GM19035 (cell line): ENCODE measurements at regions not wholly inside any gene's neighbourhood (a gene's known extent, or its start where the extent isn't known, plus 50 kb on each side); places are given as distances from the start of the nearest gene placed in this dataset.
"Not testable (repeated sequence)": the region's sequence is repeated elsewhere in the genome, so short reads cannot be mapped to it uniquely, and the experiment has no call there.

Experiments
- ATAC-seq: cut with Tn5 transposase; IDR thresholded peaks from one replicate; pipeline ENCODE4 v1.9.1; 2021; ENCODE audit not compliant: unreplicated experiment

DNA sequence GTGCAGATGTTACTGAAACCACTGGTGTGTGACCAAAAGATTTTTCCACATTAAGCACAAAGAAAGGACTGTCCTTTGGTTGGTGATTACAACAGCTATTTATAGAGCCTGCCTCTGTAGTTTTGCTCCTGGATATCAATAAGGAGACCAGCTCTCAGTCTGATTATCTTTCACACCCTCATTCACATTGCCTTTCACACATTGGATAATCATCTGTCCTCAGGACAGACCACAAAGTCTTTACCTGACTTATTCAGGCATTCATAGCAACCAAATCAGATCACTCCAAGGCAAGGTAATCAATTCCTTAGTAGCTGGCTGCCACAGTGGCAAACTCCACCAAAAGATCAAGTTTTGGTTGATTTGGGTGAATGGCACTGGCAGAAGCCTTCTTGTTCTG, 59.6 kb upstream of the CPSF6 start:
- no peak for ATAC-seq

DNA sequence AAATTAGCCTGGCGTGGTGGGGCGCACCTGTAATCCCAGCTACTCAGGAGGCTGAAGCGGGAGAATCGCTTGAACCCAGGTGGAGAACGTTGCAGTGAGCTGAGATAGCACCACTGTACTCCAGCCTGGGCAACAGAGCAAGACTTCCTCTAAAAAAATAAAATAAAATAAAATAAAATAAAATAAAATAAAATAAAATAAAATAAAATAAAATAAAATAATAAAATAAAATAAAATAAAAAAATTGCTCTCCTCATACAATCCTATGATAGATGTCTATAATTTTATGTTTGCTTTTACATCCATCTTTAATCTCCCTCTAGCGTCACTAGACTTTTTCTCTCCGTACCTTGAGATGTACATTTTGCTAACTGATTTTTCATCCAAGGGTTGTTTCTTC, 51.8 kb upstream of the CPSF6 start:
- not testable (repeated sequence) for ATAC-seq

- no peak for ATAC-seq
These were observed 49.9 kb upstream of the CPSF6 start for GRCh38 chr12:69189378-69189978.
